ENCODE measurements at regions not wholly inside any gene's neighbourhood (a gene's known extent, or its start where the extent isn't known, plus 50 kb on each side); places are given as distances from the start of the nearest gene placed in this dataset.
"Not testable (repeated sequence)": the region's sequence is repeated elsewhere in the genome, so short reads cannot be mapped to it uniquely, and the experiment has no call there.

DNA sequence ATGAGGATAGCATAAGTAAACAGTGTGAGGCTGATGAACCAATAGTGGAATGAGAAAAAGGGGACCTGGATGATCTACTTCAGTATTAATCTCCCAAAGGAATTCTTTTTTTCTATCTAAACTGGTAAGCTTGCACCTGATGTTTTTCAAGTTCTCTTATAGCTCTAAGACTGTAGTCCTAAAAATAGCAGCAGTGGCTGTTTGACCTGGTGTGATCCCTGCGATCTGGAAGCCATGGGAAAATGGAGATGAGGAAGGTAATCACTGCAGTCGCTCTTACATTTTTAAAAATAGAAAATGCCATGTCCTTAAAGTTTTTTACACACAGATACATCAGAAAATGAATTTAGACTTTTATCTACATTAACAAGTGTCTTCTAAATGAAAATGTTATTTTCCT lies 926.4 kb upstream of the SLC35B3 start:
- DNase-seq = no peak

DNA sequence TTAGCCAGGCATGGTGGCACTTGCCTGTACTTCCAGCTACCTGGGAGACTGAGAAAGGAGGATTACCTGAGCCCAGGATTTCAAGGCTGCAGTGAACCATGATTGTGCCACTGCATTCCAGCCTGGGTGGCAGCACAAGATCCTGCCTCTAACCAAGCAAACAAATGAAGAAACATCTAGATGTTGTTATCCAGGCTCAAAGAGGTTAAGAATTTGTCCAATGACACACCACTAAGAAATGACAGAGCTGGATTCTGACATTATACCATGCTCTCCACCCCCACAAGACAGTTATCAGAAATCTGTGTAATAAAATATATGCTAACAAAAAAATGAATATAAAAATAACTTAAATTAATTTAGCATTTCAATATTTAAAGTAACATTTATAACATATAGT lies 925.5 kb upstream of the SLC35B3 start:
- no peak for DNase-seq

- no peak for DNase-seq
These were observed 912.3 kb upstream of the SLC35B3 start for GRCh38 chr6:9347608-9348007.

GRCh38 chr6:9346923-9347322 lies 911.6 kb upstream of the SLC35B3 start:
- no peak for DNase-seq

DNA sequence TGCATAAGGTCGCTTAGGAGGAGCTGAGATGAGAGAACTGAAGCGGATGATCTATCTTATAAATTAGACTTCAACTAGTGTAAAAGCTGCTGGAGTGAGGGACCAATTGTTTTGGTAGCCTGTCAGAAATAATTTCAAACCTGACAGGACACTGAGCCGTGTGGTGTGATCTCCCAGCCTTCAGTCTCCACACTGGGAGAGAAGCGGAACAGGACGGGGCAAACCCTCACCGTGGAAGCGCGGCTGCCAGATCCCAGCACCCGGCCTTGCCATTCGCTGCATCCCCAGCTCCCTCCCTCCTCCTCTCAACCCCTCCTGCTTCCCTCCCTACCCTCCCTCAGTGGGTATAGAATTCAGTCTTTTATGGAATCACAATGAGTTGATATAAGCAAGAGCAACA lies 900.1 kb upstream of the SLC35B3 start:
- no peak for DNase-seq

DNA sequence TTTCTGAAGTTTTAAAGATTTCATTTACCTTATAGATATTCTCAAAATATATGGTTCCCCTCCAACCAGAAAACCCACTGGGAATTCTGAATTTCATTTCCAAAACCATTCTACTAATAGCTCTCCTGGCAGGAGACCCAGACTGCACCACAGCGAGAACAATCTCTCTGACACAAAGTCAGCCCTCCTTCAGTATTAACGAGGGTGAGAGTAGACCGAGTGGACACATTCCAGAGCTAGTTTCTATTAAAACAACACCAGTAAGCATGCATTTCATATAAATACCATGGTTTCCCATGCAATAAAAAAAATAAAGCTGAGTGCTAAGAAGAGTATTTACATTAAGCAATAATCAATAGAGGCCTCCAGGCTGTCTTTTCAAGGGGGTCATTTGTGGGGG lies 899.6 kb upstream of the SLC35B3 start:
- DNase-seq = no peak

DNA sequence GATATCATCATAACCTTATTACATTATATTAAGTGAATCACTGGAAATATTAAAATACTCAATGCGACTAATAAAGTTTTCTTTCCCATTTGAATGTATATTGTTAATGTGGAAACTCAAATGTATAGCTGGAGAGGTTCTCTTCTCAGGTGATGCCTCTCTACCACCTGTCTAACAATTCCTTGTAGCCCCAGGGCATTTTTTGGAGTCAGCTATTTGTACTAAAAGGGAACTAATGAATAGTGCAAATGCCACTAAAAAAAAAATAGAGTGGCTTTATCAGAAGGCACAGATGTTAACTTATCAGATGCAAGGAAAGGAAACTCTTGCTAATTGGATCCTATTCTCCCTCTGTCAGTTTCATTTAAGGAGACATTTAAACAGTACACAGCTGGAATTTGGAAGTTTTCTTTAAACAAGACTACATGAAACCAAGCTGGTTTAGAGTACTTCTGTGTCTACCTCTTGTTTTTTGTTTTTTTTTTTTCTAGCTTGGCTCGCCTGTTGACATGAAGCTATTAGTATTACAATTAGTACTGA lies 897.0 kb upstream of the SLC35B3 start:
- DNase-seq = no peak

DNA sequence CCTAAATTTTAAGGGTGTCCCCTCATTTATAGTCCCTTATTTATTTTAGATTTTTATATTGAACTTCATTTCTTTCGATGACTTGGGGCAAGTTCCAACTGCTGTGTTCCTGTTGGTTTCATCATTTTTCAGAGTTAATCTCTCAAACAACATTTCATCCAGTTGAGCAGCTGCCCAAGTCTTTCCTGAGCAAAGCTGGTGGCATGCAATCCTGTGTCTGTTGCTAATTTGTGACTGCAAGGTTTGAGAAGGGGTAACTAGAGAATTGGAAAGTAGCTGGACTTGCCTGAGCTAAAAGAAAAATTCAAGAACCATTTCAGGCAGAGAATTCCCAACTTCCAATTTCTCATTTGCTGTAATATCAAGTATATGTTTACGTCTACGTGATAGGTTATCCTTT lies 881.5 kb upstream of the SLC35B3 start:
- DNase-seq = no peak

DNA sequence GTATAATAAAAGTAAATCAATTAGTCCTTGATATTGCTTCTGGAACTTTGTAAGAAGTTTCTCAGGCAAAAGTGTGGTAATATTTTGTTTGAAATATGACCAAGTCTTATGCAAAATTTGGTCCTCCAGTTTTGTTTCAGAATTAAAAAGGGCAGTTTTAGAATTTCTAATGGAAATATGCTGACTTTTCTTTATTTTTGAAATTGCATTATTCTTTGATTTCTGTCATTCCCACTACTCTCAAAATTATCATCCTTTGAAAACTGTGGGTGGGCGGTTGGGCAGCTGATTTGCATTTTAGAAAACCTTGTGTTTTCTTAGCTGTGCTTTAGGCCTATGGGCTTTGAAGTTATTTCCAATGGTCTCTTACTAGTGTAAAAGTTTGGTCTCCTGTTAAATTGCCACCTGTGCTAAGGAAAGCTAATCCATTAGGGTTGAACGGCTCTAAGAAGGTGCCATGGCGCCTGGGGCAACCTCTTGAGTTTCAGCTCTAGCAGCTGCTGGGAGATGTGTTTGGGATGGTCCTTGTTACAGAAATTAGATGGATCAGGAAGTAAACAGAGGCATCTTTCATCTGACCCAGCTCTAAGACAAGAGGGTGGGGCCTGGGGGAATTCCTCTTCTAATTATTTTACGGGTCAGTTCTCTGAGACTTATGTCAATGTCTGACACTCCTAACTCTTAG lies 880.8 kb upstream of the SLC35B3 start:
- DNase-seq = no peak

DNA sequence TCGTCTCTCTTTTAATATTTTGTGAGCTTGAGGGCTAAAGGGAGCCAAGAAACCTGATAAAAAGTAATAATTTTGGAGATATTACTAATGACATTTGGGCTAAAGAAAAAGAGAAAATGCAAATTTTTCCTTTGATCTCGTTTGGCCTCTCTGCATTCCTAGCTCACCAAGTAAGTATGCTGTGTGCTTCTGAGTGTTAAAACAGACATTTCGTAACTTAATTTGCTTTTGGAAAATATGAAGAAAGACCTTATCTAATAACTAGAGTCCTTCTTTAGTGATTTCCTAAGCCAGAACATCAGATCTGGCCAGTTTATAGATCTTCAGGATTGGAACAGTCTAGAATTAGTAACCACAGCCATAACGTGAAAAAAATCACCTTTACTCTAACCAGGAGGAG lies 872.9 kb upstream of the SLC35B3 start:
- DNase-seq = no peak

- no peak for DNase-seq
These were observed 872.4 kb upstream of the SLC35B3 start for GRCh38 chr6:9307786-9308185.

DNA sequence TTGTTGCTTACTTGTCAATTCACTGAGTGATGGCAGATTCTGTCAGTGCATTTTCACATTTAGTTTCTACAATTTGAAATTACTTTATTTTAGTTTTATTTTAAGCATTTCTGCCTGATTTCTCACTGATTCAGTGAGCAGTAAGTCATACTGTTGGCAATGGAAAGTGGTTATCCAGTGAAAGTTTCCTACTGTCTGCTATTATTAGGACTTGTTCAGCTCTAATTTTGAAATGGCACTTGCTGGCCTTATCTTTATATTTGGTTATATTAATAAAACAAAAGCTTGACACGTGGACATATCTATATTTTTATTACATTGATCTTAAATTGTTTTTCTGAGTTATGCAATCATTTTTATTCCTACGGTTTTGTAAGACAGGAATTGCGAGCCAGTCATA lies 871.8 kb upstream of the SLC35B3 start:
- DNase-seq = no peak

- DNase-seq = no peak
These were observed 860.3 kb upstream of the SLC35B3 start for GRCh38 chr6:9295644-9296043.

DNA sequence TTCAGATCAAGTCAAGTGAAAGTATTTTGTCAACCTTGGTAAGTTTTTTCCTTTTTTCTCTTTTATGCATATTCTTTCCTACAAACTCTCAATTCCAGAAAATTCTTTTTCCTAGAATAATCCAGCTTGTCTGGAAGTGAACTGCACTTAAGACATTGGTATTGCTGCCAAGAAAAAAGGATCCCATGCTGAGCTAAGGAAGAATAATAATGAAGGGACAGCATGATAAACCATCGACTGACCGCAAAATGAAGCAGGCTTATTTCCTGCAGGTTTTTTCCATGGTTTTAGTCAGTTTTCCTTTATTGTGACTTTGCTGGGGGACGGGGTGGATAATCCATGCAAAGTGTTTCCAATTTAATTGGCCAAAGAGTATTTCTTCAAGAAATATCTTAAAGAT lies 857.6 kb upstream of the SLC35B3 start:
- DNase-seq = no peak

DNA sequence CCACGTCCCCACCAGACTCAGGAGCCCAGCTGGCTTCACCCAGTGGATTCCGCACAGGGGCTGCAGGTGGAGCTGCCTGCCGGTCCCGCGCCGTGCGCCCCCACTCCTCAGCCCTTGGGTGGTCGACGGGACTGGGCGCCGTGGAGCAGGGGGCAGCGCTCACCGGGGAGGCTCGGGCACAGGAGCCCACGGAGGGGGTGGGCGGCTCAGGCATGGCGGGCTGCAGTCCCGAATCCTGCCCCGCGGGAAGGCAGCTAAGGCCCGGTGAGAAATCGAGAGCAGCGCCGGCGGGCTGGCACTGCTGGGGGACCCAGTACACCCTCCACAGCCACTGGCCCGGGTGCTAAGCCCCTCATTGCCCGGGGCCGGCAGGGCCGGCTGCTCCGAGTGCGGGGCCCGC lies 855.0 kb upstream of the SLC35B3 start:
- DNase-seq = not testable (repeated sequence)

GRCh38 chr6:9272671-9273070 lies 837.3 kb upstream of the SLC35B3 start:
- DNase-seq = no peak

DNA sequence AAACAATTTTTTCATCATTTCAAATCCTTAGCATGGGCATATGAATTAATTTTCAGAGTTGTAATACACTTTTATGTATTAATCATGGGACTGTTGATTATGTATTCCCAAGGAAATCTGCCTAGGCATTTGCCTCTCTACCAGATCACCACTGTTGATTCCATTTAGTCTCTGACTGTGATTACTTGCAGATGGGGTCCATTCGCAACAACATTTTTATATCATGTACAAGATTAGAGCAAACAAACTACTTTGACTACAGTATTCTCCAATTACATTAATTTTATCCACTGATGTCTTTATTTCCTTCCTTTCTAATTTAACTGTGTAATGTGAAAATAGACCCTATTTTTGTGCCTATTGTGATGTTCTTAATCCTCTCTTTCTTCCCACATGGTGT lies 831.4 kb upstream of the SLC35B3 start:
- no peak for DNase-seq

DNA sequence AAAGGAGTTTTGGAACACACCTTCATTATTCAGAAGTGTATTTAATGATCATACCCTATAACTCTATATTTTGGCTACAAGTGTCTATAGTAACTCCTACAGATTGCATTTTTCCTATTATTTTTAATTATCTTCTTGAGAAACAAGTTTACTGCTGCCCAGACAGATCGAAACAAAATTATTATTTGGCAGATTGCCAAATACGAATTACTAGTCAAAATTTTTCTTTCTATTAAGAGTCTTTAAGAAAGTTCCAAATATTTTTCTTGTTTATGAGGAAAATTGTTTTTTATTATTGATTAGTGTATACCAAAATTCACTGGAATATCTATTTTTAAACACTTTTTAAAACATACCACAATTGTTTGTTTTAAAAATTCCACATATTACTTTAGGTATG lies 821.9 kb upstream of the SLC35B3 start:
- no peak for DNase-seq

- DNase-seq = no peak
These were observed 818.9 kb upstream of the SLC35B3 start for GRCh38 chr6:9254251-9254650.

DNA sequence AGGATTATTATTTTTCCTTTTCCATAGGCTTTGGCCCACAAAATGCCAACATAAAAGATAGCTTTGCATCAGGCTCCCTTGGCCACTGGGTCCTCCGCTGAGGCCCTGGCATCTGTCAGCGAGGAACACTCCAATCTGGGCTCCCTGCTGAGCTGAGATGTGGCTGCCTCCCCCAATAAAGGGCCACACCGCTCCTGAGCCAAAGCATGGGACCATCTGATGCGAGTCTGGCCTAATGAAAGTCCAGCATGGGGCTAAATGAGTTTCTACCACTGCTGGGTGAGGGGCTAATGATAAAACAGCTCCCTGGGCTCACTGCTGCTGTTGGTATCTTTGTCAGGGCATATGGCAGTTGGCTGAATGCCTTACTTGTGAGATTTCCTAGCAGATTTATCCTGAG lies 817.5 kb upstream of the SLC35B3 start:
- DNase-seq = no peak

GRCh38 chr6:9250852-9251251 lies 815.5 kb upstream of the SLC35B3 start:
- no peak for DNase-seq

GRCh38 chr6:9248133-9248532 lies 812.8 kb upstream of the SLC35B3 start:
- DNase-seq = no peak

DNA sequence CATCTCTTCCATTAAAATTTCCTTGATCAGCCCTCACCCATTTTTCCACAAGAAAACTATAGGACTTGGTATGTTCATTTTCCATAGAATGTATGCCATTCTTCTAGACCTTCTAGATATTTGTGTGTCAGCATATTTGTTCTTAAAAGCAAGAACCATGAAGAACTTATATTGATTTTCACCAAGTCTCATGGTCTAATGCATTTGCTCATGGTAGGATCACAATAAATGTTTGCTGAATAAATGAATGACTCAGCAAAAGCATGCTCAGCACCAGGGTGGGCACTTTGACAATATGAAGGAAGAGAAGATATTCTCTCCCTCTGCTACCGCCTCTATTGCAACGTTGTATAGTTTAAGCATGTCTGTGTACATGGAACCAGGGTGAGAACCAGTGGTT lies 805.5 kb upstream of the SLC35B3 start:
- DNase-seq = no peak

DNA sequence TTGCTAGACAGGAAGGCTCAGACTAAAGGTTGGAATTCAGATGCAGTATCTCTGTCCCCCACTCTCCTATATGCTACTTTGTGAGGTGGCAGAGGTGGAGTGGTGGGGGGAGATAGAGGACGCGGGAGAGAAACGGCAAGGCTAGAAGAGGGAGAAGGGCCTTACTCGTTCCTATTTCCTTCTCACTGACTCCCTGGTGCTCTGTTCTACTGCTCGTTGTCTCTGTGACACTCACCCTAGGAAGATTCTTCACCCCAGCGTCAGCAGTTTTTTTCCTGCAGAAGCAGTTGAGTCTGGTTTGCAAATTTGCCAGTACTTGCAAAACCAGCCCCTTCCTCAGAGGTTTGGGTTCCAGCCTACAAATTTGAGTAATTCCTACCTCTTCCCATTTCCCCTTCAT lies 801.1 kb upstream of the SLC35B3 start:
- DNase-seq = no peak

GRCh38 chr6:9233686-9234085 lies 798.3 kb upstream of the SLC35B3 start:
- no peak for DNase-seq

Measured in stimulated activated naive CD4-positive, alpha-beta T cell treated with Interleukin-2 at 50 U/mL for 16 hours (primary cell).